ENCODE measurements at regions not wholly inside any gene's neighbourhood (a gene's known extent, or its start where the extent isn't known, plus 50 kb on each side); places are given as distances from the start of the nearest gene placed in this dataset.

- no peak for TF ChIP-seq GATA3 (IDR thresholded peaks at IDR 0.05; ENCODE audit: low read depth, low read length)
- TF ChIP-seq GATA2 (IDR thresholded peaks at IDR 0.05; ENCODE audit: low read depth, low read length), result no peak
These were observed 535.6 kb upstream of the ATP2B1 start for GRCh38 chr12:90244232-90244631.

All from SH-SY5Y (cell line).